Inferior parietal cortex (tissue), 1 donor: ENCODE measurements at regions not wholly inside any gene's neighbourhood (a gene's known extent, or its start where the extent isn't known, plus 50 kb on each side); places are given as distances from the start of the nearest gene placed in this dataset.
"Not testable (repeated sequence)": the region's sequence is repeated elsewhere in the genome, so short reads cannot be mapped to it uniquely, and the experiment has no call there.

Source experiments
- DNase-seq: peaks from one replicate; pipeline ENCODE4 v3.0.0-alpha.2; 2016; ENCODE audit errors: extremely low spot score

DNA sequence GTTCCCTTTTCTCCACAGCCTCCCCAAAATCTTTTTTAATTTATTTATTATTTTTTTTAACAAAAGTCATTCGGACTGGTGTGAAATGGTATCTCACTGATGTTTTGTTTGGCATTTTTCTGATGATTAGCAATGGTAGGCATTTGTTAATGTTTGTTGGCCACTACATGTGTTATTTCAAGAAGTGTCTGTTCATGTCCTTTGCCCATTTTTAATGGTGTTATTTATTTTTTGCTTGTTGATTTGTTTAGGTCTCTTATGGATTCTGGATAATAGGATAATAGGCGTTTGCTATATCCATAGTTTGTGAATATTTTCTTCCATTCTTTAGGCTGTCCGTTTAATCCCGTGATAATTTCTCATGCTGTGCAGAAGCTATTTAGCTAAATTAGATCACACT lies 596.5 kb upstream of the DEFB115 start:
- not testable (repeated sequence) for DNase-seq

DNA sequence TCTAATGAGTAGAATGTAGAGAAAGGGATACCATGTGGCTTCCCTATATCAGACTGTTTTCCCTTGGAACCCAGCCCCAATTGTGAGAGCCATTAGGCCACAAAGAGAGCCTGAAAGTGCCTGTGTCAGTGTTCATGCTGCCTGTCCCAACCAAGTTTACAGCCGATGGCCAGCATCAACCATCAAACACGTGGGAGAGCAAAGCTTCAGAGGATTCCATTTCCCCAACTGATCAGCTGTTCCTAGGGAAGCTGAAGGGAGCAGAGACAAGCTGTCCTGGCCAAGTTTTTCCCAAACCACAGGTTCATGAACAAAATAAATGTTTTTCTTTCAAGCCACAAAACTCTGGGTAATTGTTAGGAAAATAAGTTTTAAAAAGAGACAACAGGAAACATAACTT lies 589.0 kb upstream of the DEFB115 start:
- DNase-seq: not testable (repeated sequence)

DNA sequence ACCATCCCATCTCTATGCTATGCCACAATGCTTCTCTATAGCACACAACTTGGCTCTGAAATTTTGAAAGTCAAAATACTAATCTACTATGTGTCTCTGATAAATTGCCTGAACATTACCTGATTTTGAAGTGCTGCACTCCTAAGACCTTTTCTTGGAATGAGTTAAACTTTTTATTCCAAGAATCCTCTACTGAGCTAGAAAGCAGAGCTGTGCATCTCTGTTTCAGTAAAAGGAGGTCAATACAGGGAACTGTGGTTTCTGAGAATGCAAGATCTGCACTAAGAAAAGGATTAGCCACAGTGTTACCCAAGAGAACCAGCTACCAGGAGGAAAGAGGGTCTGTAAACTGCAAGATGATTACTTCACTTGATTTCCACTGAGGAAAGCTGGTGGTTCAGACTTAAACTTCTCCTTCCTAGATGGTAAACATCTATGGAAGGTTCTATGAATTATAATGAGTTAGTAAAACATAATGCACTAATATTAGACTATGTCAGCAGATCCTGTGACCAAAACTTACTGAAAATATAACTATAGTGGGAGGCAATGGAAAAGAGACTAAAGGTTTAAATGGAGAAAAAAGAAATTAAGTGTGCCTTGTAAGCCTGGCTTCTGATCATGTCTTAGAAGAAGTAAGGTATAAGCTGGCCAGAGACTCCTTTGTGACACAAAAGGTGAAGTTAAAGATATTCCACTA lies 588.0 kb upstream of the DEFB115 start:
- DNase-seq: not testable (repeated sequence)

DNA sequence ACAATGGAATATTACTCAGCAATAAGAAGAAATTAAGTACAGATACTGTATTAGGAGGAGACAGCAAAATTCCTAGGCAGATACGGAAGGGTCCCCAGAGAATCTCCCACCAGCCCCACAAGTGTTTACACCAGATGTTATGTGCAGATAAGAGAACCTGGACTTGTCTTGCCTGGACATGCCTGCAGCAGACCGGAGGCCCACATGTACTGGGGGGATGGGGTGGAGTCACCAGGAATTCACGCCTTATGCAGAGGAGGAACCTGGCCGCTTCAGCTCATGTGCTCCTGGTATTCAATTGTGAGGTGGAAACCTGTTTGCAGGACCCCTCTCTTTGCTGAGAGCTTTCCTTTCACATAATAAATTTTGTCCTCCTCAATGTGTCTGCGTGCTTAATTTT lies 586.3 kb upstream of the DEFB115 start:
- DNase-seq: not testable (repeated sequence)

DNA sequence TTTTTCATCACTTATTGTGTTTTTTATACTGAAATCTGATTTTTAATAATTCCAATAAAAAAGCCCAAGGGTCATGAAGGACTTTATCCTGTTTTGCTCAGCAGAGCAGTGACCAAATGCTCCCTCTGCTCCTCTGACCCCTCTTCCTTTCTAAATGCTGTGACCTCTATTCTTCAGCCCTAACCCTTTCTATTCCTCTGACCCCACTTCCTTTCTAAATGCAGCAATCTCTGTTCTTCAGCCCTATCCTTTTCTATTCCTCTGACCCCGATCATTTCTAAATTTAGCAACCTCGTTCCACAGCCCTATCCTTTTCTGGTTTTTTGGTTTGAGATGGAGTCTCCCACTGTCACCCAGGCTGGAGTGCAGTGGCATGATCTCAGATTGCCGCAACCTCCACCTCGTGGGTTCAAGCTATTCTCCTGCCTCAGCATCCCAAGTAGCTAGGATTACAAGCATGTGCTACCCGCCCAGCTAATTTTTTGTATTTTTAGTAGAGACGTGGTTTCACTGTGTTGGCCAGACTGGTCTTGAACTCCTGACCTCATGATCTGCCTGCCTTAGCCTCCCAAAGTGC lies 581.4 kb upstream of the DEFB115 start:
- not testable (repeated sequence) for DNase-seq

DNA sequence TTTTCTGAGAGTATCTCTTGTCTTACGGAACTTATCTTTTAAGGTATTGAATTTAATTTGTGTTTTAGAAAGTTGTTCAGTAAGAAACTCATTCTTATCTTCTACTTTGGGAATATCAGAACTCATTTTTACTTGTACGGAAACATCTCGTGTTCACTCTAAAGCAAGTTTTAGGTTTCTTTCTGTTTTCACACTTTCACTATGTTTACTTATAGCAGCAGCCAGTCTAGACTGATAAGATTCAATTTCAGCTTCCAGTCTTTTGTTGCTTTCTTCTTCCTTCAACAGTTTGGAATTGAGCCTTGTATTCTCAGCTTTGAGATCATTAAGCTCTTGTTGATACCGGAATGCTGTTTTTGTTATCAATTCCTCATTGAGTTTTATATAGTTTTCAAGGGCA lies 575.2 kb upstream of the DEFB115 start:
- DNase-seq: not testable (repeated sequence)

DNA sequence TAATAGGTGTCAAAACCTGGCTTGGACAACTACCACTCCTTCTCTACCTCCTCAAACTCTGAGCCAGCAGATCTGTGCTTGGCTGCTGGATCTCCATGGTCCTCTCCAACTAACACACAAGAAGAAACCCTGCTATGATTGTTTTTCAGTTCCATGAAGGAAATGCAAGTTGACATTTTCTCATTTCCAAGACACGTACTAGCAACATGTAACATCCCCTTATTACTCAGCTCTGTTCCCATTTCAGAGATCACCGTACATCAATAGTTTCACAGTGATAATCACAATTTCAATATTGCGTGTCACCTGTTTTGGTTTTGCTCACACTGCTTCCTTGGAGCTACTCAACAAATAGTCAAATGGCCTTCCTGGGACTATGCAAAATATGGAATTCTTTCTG lies 544.6 kb upstream of the DEFB115 start:
- not testable (repeated sequence) for DNase-seq

DNA sequence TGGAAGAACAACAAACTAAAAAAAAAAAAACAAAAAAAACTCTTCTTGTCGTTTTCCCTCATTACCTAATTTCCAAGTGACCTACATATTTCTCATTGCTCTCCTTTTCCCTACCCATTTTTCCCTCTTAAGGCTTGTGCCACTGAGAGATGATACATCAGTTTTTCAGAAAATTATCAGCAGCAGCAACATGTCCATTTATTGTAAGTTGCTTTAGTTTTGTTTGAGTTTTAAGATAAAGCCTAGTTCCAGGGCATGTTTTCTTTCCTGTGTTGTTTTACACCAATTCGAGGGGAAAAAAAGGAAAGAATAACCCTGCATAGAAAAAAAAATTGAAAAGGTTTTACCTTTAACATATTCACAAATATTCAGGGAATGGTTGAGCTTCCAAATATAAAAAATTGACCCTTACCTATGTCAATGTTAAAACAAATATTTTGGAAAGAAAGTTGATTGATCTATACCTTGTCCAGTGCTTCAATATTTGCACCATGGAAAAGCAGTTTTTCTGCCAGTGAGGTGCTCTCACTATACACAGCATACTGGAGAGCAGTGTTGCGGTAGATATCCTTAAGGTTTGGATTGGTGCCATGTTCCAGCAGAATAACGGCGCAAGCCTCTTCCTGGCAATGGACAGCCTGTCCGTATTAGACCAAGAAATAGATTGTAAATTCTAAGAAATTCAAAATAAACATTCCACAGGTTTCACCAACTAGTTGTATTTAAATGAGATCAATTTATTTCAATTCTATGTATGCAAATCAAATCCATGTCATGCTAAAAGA lies 537.9 kb upstream of the DEFB115 start:
- DNase-seq: not testable (repeated sequence)

DNA sequence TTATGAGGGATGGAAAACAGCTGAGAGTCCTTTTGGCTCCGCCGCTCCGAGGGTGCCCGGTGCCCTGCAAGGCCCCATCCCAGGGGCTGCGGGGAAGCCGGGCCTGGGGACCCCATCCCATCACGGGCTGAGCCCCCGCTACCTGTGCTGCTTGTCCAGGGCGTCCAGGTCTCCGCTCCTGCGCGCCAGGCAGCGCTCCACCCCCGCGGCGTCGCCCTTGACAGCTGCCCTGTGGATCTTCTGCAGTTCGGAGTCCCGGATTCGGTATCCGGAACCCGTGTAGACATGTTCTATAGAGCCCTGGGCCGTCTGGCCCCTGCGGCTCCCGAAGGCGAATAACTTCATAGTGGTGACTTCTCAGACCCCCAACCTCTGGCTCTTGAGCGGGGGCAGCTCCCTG lies 534.0 kb upstream of the DEFB115 start:
- not testable (repeated sequence) for DNase-seq

DNA sequence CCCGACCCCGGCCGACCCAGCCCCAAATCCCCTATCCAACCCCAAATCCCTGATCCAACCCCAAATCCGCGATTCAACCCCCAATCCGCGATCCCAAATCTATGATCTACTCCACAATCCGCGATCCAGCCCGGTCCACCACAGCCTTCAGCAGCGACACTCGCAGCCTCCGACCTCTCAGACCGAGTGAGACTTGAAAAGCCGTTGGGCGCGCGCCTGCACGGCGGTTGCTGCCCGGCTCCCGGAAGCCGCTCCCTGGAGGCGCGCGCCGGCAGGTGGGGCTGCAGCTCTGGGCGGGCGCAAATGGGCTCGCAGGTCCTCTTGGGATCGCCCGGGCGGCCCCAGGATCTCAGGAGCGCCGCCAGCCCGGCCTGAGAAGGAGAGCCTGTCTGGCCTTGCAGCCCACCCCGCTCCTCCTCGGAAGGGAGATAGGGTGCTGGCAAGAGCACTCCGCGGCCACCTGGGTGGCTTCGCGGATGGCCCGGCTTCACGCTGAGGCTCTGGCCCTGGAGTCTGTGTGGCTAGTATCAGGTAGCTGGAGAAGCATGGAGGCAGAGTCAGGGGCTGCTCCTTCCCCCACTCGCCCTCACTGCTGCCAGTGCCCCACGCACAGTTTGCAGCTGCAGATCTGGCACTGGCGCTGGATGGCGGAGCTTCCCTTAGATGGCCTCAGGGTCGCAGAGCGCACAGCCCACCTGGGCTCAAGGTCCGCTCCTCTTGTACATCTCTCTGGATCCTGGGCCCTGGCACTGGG lies 533.4 kb upstream of the DEFB115 start:
- peak; percentile 5 for DNase-seq

DNA sequence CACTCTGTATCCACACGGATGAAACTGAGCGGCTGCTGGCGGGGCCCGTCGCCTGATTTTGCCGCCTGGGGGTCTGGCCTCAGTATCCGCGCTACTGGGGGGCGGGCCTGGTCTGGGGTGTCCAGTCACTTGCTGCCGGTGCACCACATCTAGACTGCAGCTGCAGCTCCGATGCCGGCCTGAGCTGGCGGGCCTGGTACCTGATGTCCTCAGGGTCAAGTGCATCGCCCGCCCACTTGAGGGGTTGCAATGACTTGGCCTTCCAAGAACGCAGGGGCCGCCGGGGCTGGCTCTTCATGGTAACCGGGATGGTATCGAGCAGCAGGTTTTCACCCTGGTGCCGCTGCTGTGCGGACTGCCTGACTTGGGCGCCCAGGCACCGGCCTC lies 532.8 kb upstream of the DEFB115 start:
- not testable (repeated sequence) for DNase-seq

DNA sequence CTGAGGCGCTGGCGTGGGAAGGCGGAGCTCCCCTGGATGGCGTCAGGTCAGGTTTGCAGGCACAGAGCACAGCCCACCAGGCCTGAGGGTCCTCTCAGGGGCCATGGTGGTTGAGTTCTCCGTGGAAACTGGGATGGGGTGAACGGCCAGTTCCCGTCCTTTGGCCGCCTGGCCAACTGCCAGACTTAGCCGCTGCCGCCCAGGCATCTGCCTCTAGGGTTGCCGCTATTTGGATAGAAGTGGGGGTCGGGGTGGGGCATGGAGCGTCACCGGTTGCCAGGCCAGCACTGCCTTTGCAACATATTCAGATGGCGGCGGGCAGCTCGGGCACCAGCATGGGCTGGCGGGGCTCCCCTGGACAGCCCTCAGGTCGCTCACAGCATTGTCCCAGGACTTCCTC lies 532.3 kb upstream of the DEFB115 start:
- not testable (repeated sequence) for DNase-seq

DNA sequence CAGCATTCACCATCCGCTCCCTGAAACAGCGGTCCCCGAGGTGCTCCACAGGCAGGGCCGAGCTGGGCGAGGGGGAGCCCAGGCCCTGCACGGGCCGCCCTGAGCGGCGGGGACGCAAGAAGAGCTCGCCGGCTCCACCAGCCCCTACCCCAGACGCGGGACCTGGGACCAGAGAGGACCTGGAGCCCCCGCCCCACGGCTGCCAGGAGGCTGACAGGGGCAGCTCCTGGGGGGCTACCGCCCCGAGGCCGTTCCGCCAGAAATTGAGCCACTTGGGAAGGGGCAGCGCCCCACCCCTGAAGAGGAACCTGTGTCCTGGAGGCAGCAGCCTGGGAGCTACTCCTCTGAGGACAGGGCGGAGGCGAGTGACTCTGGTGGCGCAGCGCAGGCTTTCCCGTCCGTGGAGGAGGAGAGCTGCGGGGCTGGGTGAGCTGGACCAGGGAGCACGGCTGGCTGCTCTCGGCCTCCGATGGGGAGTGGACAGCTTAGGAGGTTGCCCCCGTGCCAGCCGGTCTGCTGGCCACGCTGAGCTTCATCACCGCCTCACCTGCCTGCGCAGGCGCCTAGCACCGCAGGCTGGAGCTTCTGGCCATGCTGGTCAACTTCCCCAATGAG lies 529.1 kb upstream of the DEFB115 start:
- DNase-seq: not testable (repeated sequence)
